ENCODE measurements at regions not wholly inside any gene's neighbourhood (a gene's known extent, or its start where the extent isn't known, plus 50 kb on each side); places are given as distances from the start of the nearest gene placed in this dataset.
A peak's percentile ranks its signal among the peaks of the same experiment; 100 is the strongest.

DNA sequence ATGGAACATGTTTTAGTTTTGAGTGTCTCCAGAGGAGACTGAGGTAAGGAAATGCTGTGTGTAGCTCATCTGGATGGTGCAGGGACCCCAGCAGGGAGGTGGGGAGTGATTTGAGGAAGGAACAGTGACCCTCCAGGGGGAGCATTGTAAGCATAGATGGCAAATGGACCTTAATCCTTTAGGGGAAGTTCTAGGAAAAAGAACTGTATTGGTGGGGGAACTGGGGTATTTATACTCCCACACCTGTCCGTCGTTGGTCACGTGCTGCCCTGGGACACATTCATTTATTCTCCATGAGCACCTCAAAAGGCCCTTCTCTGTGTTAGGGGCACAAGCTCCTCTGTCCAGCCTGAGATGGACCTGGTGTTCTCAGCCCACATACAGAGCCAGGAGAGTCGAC is 233.9 kb upstream of the HDAC4 start:
- Mint-ChIP-seq H3K9me3 (ENCODE audit: unreplicated experiment) (no peaks in the 10 kb centered on the region), H3K4me3 (ENCODE audit: unreplicated experiment) (no peak overlapping the region), H3K4me1 (ENCODE audit: insufficient read depth, unreplicated experiment) (peaks cover 10% of the 10 kb centered on the region), H3K27me3 (ENCODE audit: insufficient read depth, unreplicated experiment) (no peaks in the 10 kb centered on the region), H3K36me3 (ENCODE audit: insufficient read depth, unreplicated experiment) (no peaks in the 10 kb centered on the region), H3K27ac (ENCODE audit: low read depth, unreplicated experiment) (no peak overlapping the region)
- TF ChIP-seq CTCF (IDR thresholded peaks at IDR 0.05; ENCODE audit: unreplicated experiment): no peak
- BruUV-seq (replicated peaks): no TSS peak
- ChIA-PET CTCF (no interaction called here), POLR2A (no interaction called here)
- intact Hi-C loops (cut with micrococcal nuclease): no loop called here
- DNase-seq (ENCODE audit: unreplicated experiment): no peak

DNA sequence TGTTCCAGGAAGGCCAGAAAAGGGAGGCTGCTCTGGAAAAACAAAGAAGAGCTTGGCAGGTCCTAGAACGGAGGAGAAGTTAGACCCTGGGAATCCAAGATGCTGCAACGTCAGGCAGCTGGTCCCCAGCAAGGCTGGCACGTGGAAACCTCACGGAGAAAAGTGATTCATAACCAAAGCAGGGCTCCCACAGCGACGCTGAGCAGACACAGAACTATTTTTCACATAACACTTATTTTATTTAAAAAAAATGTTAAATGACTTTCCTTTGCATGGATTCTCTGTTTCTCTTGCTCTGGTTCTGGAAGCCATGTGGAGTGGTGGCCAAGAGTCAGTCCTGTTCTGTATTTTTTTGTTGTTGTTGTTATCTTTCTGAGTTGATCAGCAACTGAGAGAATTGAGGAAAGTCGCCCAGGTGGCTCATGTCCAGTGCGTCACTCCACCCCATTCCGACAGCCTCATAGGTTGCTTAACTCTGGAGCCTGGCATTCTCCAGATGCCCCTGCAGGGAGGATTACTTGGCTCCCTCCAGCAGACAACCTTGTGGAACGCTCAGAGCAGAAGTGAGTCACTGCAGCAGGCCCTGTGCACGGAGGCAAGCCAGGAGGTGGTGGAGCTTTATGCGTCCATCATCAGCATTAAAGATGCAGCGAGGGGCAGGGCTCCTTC is 229.9 kb upstream of the HDAC4 start:
- peaks cover 10% of the 10 kb centered on the region for H3K4me1 Mint-ChIP-seq (ENCODE audit: insufficient read depth, unreplicated experiment)
- H3K36me3 Mint-ChIP-seq (ENCODE audit: insufficient read depth, unreplicated experiment): no peaks in the 10 kb centered on the region
- peak; percentile 95 for DNase-seq (ENCODE audit: unreplicated experiment)
- no peaks in the 10 kb centered on the region for H3K27me3 Mint-ChIP-seq (ENCODE audit: insufficient read depth, unreplicated experiment)
- peak overlapping the region; percentile 84 for H3K27ac Mint-ChIP-seq (ENCODE audit: low read depth, unreplicated experiment)
- intact Hi-C loops (cut with micrococcal nuclease): no loop called here
- peak overlapping the region; percentile 20 for H3K4me3 Mint-ChIP-seq (ENCODE audit: unreplicated experiment)
- no peak for TF ChIP-seq CTCF (IDR thresholded peaks at IDR 0.05; ENCODE audit: unreplicated experiment)
- ChIA-PET POLR2A (interaction anchor here (0.5 to 1.5 kb wide), 11 partner anchors 17 to 681 kb away, joined by 3 to 7 read pairs (median 3); partner anchors contain the start of genes HDAC4 and NDUFA10), CTCF (interaction anchor here (0.8 kb wide), 1 partner anchor 23 kb away, joined by 3 read pairs; no protein-coding TSS in a partner anchor)
- BruUV-seq (replicated peaks): no TSS peak
- no peaks in the 10 kb centered on the region for H3K9me3 Mint-ChIP-seq (ENCODE audit: unreplicated experiment)

DNA sequence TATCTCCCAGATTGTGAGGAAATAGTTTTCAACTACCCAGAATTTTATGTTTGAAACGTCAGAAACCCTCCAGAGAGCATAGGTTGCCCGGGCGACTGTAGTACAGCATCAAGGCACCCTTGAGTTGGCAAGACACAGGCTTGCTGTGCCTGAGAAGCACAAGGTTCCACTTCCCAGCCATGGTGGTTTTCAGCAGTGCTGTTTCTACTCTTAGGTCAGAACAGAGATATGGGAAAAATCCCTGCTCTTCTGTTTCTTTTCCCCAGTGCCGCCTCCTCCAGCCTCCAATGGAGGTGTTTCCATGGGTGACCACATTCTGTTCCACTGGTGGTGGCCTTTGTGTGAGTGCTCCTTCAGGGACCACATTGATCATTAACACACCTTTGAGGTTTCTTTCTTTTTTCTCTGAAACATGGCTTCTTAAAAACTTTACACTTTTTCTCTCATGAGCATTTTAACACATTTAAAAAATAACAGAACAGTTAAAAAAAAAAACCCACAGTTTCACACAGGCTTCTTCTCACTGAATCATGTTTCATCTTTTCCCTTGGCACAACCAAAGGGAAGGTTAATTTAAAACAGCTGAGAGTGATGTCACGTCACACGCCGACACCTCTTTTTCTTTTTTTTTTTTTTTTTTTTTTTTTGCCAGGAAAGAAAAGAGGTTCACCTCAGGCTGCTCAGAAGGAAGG is 229.3 kb upstream of the HDAC4 start:
- peak overlapping the region; percentile 20 for H3K4me3 Mint-ChIP-seq (ENCODE audit: unreplicated experiment)
- no peaks in the 10 kb centered on the region for H3K36me3 Mint-ChIP-seq (ENCODE audit: insufficient read depth, unreplicated experiment)
- H3K4me1 Mint-ChIP-seq (ENCODE audit: insufficient read depth, unreplicated experiment): peaks cover 10% of the 10 kb centered on the region
- H3K9me3 Mint-ChIP-seq (ENCODE audit: unreplicated experiment): no peaks in the 10 kb centered on the region
- CTCF ChIA-PET: no interaction called here
- no peak for TF ChIP-seq CTCF (IDR thresholded peaks at IDR 0.05; ENCODE audit: unreplicated experiment)
- DNase-seq (ENCODE audit: unreplicated experiment): no peak
- POLR2A ChIA-PET: interaction anchor here (0.6 to 1.5 kb wide), 4 partner anchors 16 to 355 kb away, joined by 3 to 7 read pairs (median 5); partner anchors contain the start of gene HDAC4
- H3K27ac Mint-ChIP-seq (ENCODE audit: low read depth, unreplicated experiment): peak overlapping the region; percentile 84
- peaks cover under 1% of the 10 kb centered on the region for H3K27me3 Mint-ChIP-seq (ENCODE audit: insufficient read depth, unreplicated experiment)
- intact Hi-C loops (cut with micrococcal nuclease): no loop called here
- BruUV-seq (replicated peaks): no TSS peak

- peaks cover 10% of the 10 kb centered on the region for H3K4me1 Mint-ChIP-seq (ENCODE audit: insufficient read depth, unreplicated experiment)
- TF ChIP-seq CTCF (IDR thresholded peaks at IDR 0.05; ENCODE audit: unreplicated experiment): no peak
- BruUV-seq (replicated peaks): no TSS peak
- ChIA-PET CTCF (interaction anchor here (0.7 kb wide), 1 partner anchor 358 kb away, joined by 3 read pairs; no protein-coding TSS in a partner anchor), POLR2A (interaction anchor here (0.6 kb wide), 1 partner anchor 27 kb away, joined by 3 read pairs; no protein-coding TSS in a partner anchor)
- H3K27ac Mint-ChIP-seq (ENCODE audit: low read depth, unreplicated experiment): no peak overlapping the region
- H3K9me3 Mint-ChIP-seq (ENCODE audit: unreplicated experiment): no peaks in the 10 kb centered on the region
- H3K27me3 Mint-ChIP-seq (ENCODE audit: insufficient read depth, unreplicated experiment): peaks cover 19% of the 10 kb centered on the region
- no peaks in the 10 kb centered on the region for H3K36me3 Mint-ChIP-seq (ENCODE audit: insufficient read depth, unreplicated experiment)
- DNase-seq (ENCODE audit: unreplicated experiment): no peak
- intact Hi-C loops (cut with micrococcal nuclease): no loop called here
- no peak overlapping the region for H3K4me3 Mint-ChIP-seq (ENCODE audit: unreplicated experiment)
Observed at GRCh38 chr2:239626961-239627592, 226.3 kb upstream of the HDAC4 start.

Measured in MCF 10A (cell line).